Thoracic aorta (tissue), 2 donors: ENCODE measurements at regions not wholly inside any gene's neighbourhood (a gene's known extent, or its start where the extent isn't known, plus 50 kb on each side); places are given as distances from the start of the nearest gene placed in this dataset.
"Not testable (repeated sequence)": the region's sequence is repeated elsewhere in the genome, so short reads cannot be mapped to it uniquely, and the experiment has no call there.

Experiments
- ATAC-seq: fragments of 150-250 bp; one replicate; pipeline ENCODE4 v1.8.0; 2017; ENCODE audit warnings: low read depth; ENCODE audit not compliant: insufficient number of reproducible peaks, low FRiP score
- DNase-seq: peaks from one replicate; pipeline ENCODE4 v3.0.0-alpha.2; 2020; ENCODE audit warnings: low spot score
- H3K27ac ChIP-seq, 2 donors: fragments of 200-600 bp; sonication (generic); 1 replicate in 1 of 2; 2 replicates in 1 of 2; pipeline ENCODE4 v1.5.1; 2016; ENCODE audit warnings: mild to moderate bottlenecking in 2 of 2, moderate library complexity in 2 of 2
- H3K27me3 ChIP-seq: fragments of 200-600 bp; sonication (generic); replicated peaks from 2 replicates; pipeline ENCODE4 v1.6.0; 2016; ENCODE audit warnings: mild to moderate bottlenecking; ENCODE audit not compliant: insufficient read depth
- H3K36me3 ChIP-seq: fragments of 200-600 bp; sonication (generic); one replicate; pipeline ENCODE4 v1.5.1; 2016
- H3K4me1 ChIP-seq, 2 donors: fragments of 200-600 bp; sonication (generic); 1 replicate in 1 of 2; 2 replicates in 1 of 2; pipeline versions ENCODE4 v1.5.1 to v1.6.0; 2016; ENCODE audit warnings: low read depth in 2 of 2, mild to moderate bottlenecking in 1 of 2; ENCODE audit not compliant: control insufficient read depth in 1 of 2
- H3K4me3 ChIP-seq: fragments of 200-600 bp; sonication (generic); 2 replicates; pipeline ENCODE4 v1.5.1; 2016; ENCODE audit warnings: mild to moderate bottlenecking
- H3K9me3 ChIP-seq: fragments of 200-600 bp; sonication (generic); 2 replicates; pipeline ENCODE4 v1.5.1; 2016
- CTCF ChIP-seq: fragments of 200-600 bp; sonication (generic); IDR thresholded peaks from one replicate; pipeline ENCODE4 v1.5.1; 2019; ENCODE audit warnings: antibody characterized with exemption

GRCh38 chr7:20541608-20542349 lies 73.7 kb upstream of the ABCB5 start:
- Histone ChIP-seq H3K27ac (no peak overlapping the region), H3K4me1 (no peaks in the 10 kb centered on the region), H3K9me3 (no peaks in the 10 kb centered on the region), H3K36me3 (no peaks in the 10 kb centered on the region), H3K4me3 (no peak overlapping the region), H3K27me3 (no peaks in the 10 kb centered on the region)
- DNase-seq (no peak), ATAC-seq (no peak)
- TF ChIP-seq CTCF, result no peak

- TF ChIP-seq CTCF, result no peak
- no peaks in the 10 kb centered on the region for H3K36me3 ChIP-seq
- no peak overlapping the region for H3K27ac ChIP-seq
- no peaks in the 10 kb centered on the region for H3K27me3 ChIP-seq
- ATAC-seq, result no peak
- DNase-seq, result no peak
- H3K4me3 ChIP-seq, result no peak overlapping the region
- H3K9me3 ChIP-seq, result no peaks in the 10 kb centered on the region
- no peaks in the 10 kb centered on the region for H3K4me1 ChIP-seq
Observed at GRCh38 chr7:20542594-20542993, 72.9 kb upstream of the ABCB5 start.

GRCh38 chr7:20543500-20543899 lies 72.0 kb upstream of the ABCB5 start:
- H3K27me3 ChIP-seq, result no peaks in the 10 kb centered on the region
- ATAC-seq, result no peak
- H3K9me3 ChIP-seq, result no peaks in the 10 kb centered on the region
- TF ChIP-seq CTCF, result no peak
- DNase-seq, result no peak
- H3K4me3 ChIP-seq, result no peak overlapping the region
- H3K4me1 ChIP-seq, result no peaks in the 10 kb centered on the region
- H3K36me3 ChIP-seq, result no peaks in the 10 kb centered on the region
- H3K27ac ChIP-seq, result no peak overlapping the region

- DNase-seq, result no peak
- no peak for TF ChIP-seq CTCF
- Histone ChIP-seq H3K9me3 (no peaks in the 10 kb centered on the region), H3K27ac (no peak overlapping the region), H3K4me1 (no peaks in the 10 kb centered on the region), H3K4me3 (no peak overlapping the region), H3K27me3 (no peaks in the 10 kb centered on the region), H3K36me3 (no peaks in the 10 kb centered on the region)
- ATAC-seq, result no peak
Observed at GRCh38 chr7:20545016-20545415, 70.5 kb upstream of the ABCB5 start.

- not testable (repeated sequence) for H3K4me3 ChIP-seq, H3K27ac ChIP-seq, DNase-seq, ATAC-seq, H3K9me3 ChIP-seq, H3K36me3 ChIP-seq, H3K4me1 ChIP-seq, H3K27me3 ChIP-seq
Observed at GRCh38 chr7:20546958-20547357, 68.5 kb upstream of the ABCB5 start.

GRCh38 chr7:20554072-20554471 lies 61.4 kb upstream of the ABCB5 start:
- TF ChIP-seq CTCF, result no peak
- Histone ChIP-seq H3K27ac (no peak overlapping the region), H3K9me3 (no peaks in the 10 kb centered on the region), H3K36me3 (no peaks in the 10 kb centered on the region), H3K4me1 (no peaks in the 10 kb centered on the region), H3K27me3 (no peaks in the 10 kb centered on the region), H3K4me3 (no peak overlapping the region)
- ATAC-seq, result no peak
- DNase-seq, result no peak
